ENCODE measurements at regions not wholly inside any gene's neighbourhood (a gene's known extent, or its start where the extent isn't known, plus 50 kb on each side); places are given as distances from the start of the nearest gene placed in this dataset.

GRCh38 chr2:103960129-103960513 is 893.8 kb upstream of the POU3F3 start:
- TF ChIP-seq GATA2 (IDR thresholded peaks at IDR 0.05; ENCODE audit: low read depth, low read length) (no peak), GATA3 (IDR thresholded peaks at IDR 0.05; ENCODE audit: low read depth, low read length) (no peak)
